ENCODE measurements at regions not wholly inside any gene's neighbourhood (a gene's known extent, or its start where the extent isn't known, plus 50 kb on each side); places are given as distances from the start of the nearest gene placed in this dataset.

GRCh38 chrX:149371986-149372385 is 133.1 kb downstream of the IDS start:
- Histone ChIP-seq H3K27me3 (no peaks in the 10 kb centered on the region), H3K36me3 (no peaks in the 10 kb centered on the region), H3K27ac (no peak overlapping the region), H3K4me1 (no peaks in the 10 kb centered on the region), H3K4me3 (no peak overlapping the region), H3K9me3 (no peaks in the 10 kb centered on the region)
- TF ChIP-seq, protein P1, sequence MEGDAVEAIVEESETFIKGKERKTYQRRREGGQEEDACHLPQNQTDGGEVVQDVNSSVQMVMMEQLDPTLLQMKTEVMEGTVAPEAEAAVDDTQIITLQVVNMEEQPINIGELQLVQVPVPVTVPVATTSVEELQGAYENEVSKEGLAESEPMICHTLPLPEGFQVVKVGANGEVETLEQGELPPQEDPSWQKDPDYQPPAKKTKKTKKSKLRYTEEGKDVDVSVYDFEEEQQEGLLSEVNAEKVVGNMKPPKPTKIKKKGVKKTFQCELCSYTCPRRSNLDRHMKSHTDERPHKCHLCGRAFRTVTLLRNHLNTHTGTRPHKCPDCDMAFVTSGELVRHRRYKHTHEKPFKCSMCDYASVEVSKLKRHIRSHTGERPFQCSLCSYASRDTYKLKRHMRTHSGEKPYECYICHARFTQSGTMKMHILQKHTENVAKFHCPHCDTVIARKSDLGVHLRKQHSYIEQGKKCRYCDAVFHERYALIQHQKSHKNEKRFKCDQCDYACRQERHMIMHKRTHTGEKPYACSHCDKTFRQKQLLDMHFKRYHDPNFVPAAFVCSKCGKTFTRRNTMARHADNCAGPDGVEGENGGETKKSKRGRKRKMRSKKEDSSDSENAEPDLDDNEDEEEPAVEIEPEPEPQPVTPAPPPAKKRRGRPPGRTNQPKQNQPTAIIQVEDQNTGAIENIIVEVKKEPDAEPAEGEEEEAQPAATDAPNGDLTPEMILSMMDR (IDR thresholded peaks at IDR 0.05 in 4 of 5, conservative IDR thresholded peaks at IDR 0.05 in 1 of 5): no peak
- no peak for TF ChIP-seq POLR2A (IDR thresholded peaks at IDR 0.05)
- DNase-seq (no peak), ATAC-seq (no peak)
- in situ Hi-C loops (cut with MboI; ENCODE audit: low sequenced_read_pairs in 4 of 4) (no loop called here), intact Hi-C loops (cut with DNase I; ENCODE audit: low total_unique reads) (no loop called here)

DNA sequence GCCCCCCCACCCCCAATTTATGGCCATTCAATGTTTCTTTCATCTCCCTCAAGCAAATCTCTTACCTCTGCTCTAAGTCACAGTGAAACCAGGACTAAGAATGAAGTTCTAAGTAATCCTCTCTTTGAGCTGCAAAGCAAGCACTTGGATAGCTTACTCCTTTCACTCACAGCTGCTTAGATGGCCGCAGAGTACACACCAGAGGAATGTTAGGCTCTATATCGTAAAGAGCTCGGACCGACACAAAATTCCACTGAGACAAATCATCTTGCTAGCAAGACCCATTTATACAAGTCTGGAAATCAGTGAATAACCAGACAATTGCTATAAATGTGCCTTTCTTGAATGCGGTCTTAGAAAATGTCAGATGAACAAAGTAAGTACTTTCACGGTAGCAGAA is 135.0 kb downstream of the IDS start:
- Histone ChIP-seq H3K27me3 (no peaks in the 10 kb centered on the region), H3K36me3 (no peaks in the 10 kb centered on the region), H3K9me3 (no peaks in the 10 kb centered on the region), H3K4me1 (no peaks in the 10 kb centered on the region), H3K4me3 (no peak overlapping the region), H3K27ac (no peak overlapping the region)
- intact Hi-C loops (cut with DNase I; ENCODE audit: low total_unique reads): no loop called here
- no peak for ATAC-seq
- in situ Hi-C loops (cut with MboI; ENCODE audit: low sequenced_read_pairs in 4 of 4): no loop called here
- no peak for TF ChIP-seq POLR2A (IDR thresholded peaks at IDR 0.05)
- TF ChIP-seq, protein P1 (IDR thresholded peaks at IDR 0.05 in 4 of 5, conservative IDR thresholded peaks at IDR 0.05 in 1 of 5): no peak
- no peak for DNase-seq

DNA sequence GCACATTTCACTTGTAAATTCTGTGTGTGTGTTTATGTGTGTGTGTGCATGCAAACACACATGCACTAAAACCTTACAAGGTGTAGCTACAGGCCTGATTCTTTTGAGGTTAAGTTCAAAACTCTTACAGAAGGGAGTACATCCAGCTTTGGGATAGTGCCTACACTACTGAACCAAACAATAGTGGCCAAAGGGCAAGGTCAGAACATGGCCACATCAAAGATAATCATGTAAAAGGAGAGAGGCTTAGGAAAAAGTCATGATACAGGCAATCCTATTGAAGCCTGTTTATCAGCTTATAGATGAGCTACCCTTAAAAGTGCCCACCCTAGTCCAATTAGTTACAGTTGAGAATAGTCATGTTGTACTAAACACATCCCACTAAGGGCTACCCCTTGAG is 139.6 kb downstream of the IDS start:
- in situ Hi-C loops (cut with MboI; ENCODE audit: low sequenced_read_pairs in 4 of 4) (no loop called here), intact Hi-C loops (cut with DNase I; ENCODE audit: low total_unique reads) (no loop called here)
- Histone ChIP-seq H3K9me3 (no peaks in the 10 kb centered on the region), H3K4me3 (no peak overlapping the region), H3K27me3 (no peaks in the 10 kb centered on the region), H3K4me1 (no peaks in the 10 kb centered on the region), H3K36me3 (no peaks in the 10 kb centered on the region), H3K27ac (no peak overlapping the region)
- TF ChIP-seq, protein P1 (IDR thresholded peaks at IDR 0.05 in 4 of 5, conservative IDR thresholded peaks at IDR 0.05 in 1 of 5): no peak
- TF ChIP-seq POLR2A (IDR thresholded peaks at IDR 0.05): no peak
- ATAC-seq: no peak
- no peak for DNase-seq

DNA sequence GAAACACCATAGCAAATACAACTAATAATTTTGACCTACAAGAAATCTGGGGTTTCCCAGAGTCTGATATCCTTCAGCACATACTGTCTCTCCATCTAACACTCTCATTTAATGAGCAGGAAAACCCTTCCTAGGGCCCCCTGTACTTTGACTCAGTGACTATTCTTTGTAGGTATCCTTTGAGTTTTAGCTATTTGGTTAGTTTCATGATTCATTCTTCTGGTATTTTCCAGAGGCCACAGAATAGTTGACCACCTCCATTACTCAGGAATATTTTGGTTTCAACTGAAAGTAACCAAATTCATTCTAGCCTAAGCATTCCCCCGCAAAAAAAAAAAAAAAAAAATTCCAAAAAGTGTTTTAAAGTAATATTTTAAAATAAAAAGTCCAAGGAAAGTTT is 140.0 kb downstream of the IDS start:
- no peak for TF ChIP-seq POLR2A (IDR thresholded peaks at IDR 0.05)
- TF ChIP-seq, protein P1 (IDR thresholded peaks at IDR 0.05 in 4 of 5, conservative IDR thresholded peaks at IDR 0.05 in 1 of 5): no peak
- no peak for DNase-seq
- Histone ChIP-seq H3K4me3 (no peak overlapping the region), H3K4me1 (no peaks in the 10 kb centered on the region), H3K27ac (no peak overlapping the region), H3K9me3 (no peaks in the 10 kb centered on the region), H3K27me3 (no peaks in the 10 kb centered on the region), H3K36me3 (no peaks in the 10 kb centered on the region)
- intact Hi-C loops (cut with DNase I; ENCODE audit: low total_unique reads): no loop called here
- no peak for ATAC-seq
- in situ Hi-C loops (cut with MboI; ENCODE audit: low sequenced_read_pairs in 4 of 4): no loop called here

DNA sequence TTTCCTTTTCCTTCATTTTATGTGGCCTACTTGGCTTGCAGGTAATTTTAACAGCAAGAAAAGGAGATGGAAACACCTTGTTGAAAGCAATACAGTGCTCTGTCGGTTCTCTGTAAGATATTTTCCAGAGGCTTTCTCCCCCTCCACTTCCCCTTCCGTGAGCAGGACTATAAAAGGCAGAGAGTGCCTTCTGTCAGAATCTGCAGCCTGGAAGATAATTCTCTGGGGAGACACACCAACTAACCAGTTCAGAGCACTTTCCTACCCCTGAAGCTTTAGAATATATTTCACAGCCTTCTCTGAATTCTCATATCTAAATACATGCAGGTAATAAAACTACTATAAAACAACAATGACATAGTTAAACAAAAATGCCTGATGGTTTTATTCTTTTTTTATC is 141.1 kb downstream of the IDS start:
- no peak for ATAC-seq
- intact Hi-C loops (cut with DNase I; ENCODE audit: low total_unique reads): no loop called here
- Histone ChIP-seq H3K4me3 (no peak overlapping the region), H3K9me3 (no peaks in the 10 kb centered on the region), H3K27me3 (no peaks in the 10 kb centered on the region), H3K4me1 (no peaks in the 10 kb centered on the region), H3K36me3 (no peaks in the 10 kb centered on the region), H3K27ac (no peak overlapping the region)
- in situ Hi-C loops (cut with MboI; ENCODE audit: low sequenced_read_pairs in 4 of 4): no loop called here
- no peak for TF ChIP-seq POLR2A (IDR thresholded peaks at IDR 0.05)
- TF ChIP-seq, protein P1 (IDR thresholded peaks at IDR 0.05 in 4 of 5, conservative IDR thresholded peaks at IDR 0.05 in 1 of 5): no peak
- no peak for DNase-seq

All from gastrocnemius medialis (tissue), 4 donors.